HT1080 (cell line): ENCODE measurements at regions not wholly inside any gene's neighbourhood (a gene's known extent, or its start where the extent isn't known, plus 50 kb on each side); places are given as distances from the start of the nearest gene placed in this dataset.
"Not testable (repeated sequence)": the region's sequence is repeated elsewhere in the genome, so short reads cannot be mapped to it uniquely, and the experiment has no call there.

Experiments
- DNase-seq: peaks from one replicate; pipeline ENCODE4 v3.0.0-alpha.2; 2015; ENCODE audit warnings: low read depth

DNA sequence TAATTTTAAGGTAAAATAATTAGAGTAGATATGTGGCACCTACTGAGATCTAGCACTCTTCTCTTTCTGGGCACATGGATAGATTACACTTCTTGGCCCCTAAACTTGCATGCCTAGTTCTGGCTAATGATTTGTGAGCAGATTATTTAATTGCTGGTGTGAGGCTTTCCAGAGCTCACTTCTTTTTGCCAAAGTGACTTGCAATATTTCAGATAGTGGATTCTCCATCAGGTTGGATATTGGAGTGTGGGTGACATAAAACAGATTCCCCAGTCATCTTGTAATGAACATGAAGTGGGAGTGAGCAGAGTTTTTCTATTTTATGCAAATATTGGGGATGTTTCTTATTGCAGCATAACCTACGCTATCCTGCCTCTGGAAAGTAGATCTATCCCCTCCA lies 247.9 kb downstream of the KLF5 start:
- DNase-seq, result no peak

DNA sequence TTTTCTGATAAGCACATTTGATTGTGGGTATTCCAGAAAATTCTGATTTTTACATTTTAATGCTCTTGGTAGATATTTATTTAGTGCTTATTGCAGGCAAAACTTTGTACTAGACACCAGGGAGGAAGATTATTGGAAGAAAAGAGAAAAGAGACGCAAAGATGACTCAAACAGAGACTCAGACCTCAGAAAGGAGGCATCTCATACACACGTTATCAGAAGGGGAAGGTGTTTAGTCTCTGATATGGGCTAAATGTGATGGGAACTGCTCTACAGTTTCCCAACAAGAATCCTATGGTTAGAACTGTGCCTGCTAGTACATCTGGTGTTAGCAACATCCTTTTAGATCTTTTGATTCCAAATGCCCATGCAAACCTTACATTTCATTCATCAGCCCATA lies 245.6 kb downstream of the KLF5 start:
- no peak for DNase-seq

DNA sequence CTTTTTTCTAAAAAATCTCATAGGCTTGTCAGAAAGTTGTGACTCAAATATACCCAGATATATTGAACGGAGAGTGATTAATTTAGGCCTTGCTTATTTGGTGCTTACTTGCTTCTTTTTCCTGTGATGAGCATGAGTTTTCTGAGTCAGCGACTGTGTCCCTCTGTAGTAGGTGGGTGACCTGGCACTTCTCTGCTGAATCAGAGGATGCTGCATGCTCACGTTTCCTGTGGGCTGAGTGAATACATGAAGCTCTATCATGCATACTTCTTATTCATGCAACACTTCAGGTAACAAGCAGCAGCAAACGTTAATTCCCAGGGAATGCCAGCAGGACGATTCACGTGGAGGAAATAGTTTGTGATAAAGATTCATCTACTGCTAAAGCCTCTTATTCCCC lies 245.0 kb downstream of the KLF5 start:
- peak; percentile 94 for DNase-seq

DNA sequence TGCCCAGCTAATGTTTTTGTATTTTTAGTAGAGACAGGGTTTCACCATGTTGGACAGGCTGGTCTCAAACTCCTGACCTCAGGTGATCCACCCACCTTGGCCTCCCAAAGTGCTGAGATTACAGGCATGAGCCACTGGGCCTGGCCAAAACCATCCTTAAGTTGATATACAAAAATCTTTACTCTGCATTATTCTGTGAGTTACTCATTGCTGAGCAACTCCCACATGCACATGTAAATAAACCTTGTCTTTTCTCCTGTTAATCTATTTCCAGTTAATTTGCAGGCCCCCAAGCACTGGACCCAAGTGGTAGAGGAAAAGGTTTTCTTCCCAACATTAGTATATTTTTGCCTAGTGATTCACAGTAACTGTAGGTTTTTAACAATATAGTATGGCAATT lies 242.8 kb downstream of the KLF5 start:
- not testable (repeated sequence) for DNase-seq

DNA sequence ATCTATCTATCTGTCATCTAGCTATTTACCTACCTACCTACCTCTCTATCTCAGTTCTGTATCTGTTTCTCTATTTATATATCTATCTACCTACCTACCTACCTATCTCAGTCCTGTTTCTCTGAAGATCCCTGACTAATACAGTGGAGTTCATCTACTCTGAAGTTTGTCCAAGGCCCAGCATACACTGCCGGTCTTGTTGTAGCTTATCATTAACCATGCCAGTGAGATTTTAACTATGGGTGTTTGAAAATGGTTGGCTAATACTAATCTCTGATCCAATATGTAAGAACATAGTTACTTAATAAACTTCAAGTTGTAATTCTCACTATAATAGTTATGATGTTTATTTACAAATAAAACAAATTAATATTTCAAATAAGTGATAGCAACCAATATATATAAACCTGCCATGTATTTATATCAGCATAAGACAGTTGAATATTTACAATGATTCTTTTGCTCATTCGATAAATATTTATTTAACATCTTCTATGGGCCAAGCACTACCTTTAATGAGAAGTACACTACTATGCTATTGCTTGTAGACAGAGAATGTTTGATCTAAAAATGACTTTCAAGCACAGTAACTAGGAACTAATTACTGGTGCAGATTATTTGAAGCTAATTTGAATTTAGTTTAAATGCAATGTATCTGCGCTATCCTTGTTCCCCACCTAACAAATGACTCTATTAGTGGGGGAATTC lies 242.1 kb downstream of the KLF5 start:
- no peak for DNase-seq

DNA sequence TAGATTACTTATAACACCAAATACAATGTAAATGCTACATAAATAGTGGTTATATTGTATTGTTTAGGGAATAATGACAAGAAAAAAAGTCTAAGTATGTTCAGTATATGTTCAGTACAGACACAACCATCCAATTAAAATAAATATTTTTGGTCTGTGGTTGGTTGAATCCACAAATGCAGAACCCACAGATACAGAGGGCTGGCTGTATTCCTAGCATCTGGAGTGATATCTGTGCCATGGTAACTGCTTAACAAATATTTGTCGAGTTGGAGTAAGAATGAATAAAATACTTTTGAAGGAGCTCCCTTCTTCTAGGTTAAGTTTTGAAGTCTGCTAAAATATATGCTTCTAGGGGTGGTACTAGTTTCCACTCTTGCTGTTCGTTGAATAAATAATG lies 241.0 kb downstream of the KLF5 start:
- DNase-seq, result no peak

DNA sequence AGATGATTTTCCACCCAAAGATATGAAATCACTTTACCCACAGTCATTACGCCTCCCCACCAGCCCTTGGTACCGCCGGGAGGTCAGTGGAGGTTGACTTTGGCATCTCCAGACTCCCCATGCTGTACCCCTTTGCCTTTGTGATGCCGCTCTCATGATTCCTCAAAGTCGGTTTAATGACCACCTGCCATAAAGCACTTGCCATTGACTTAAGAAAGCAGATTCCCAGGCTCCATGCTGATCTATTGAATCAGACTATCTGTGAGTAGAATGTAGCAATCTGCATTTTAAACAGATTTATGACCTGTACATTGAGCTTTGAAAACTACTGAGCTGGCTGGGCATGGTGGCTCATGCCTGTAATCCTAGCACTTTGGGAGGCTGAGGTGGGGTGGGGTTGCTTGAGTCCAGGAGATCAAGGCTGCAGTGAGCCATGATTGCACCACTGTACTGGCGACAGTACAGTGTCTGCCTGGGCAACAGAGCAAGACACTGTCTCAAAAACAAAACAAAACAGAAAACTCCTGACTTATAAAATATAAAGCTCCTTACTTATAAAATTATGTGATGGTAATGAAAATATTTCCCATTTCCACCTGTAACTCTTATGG lies 235.2 kb downstream of the KLF5 start:
- no peak for DNase-seq

DNA sequence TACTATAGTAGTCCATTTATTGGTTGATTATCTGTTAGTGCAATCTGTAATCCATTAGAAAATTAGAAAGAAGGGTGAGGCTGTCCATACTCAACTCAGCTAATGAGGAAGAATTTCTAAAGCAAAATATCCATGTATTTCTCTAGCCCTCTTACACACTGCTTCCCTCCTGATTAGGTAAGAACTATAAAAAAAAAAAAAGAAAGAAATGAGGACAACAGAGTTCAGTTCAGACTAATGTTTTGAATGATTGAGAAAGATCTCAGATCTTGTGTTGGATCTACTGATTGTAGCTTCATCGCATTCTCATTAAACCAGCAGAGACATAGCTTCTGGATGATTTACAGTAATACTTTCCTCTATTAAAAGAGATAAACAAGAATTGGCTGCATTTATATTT lies 233.3 kb downstream of the KLF5 start:
- no peak for DNase-seq

DNA sequence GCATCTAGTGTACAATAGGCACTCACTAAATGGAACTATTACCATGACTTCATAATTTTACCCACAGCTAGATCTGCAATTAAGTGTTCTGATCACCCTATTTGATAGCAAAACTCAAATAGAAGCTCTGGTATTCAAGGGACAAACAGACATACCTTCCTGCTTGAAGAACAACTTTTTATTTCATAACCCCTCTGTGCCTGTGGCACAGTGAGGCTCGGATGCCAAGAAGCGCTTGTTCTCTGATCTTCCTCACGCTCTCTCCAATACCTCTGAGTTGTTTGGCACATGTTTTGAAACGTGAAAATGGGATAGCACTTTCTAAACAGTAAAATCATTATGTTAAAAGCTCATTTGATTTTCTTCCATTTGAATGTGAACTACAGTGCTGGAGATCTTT lies 232.0 kb downstream of the KLF5 start:
- no peak for DNase-seq

DNA sequence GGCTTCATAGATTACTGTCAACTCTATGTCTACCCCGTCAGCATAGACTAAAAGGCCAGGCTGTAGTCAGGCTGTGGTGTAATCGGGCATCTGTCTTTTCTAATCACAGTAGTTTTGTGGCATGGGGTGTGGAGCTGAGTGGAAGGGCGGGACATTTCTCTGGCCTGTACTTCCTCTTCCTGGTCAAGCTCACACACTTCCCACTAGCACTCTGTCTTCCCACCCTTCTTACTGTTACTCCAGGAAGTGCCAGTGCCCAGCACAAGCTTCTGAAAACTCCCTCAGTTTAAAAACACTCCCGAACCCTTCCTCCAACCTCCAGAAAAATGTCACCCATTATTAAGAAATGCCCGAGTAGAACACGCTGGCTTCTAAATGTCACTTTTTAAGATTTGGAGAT lies 229.8 kb downstream of the KLF5 start:
- no peak for DNase-seq

DNA sequence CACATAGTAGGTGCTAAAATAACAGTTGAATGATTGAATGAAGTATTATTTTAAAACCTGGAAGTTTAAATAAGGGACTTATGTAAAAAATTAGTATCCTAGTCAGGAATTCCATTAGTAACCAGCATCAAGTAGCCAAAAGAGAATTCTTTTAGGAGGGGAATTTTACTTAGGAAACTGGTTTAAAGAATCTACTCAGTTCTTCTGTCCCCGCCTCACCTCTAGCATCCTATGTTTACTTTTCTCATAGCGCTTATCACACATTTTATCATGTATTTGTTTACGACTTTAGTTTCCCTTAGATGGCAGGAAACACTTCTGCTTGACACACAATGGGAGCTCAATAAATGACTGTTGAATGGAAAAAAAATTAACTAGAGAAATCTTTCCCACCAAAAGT lies 229.0 kb downstream of the KLF5 start:
- DNase-seq, result no peak

DNA sequence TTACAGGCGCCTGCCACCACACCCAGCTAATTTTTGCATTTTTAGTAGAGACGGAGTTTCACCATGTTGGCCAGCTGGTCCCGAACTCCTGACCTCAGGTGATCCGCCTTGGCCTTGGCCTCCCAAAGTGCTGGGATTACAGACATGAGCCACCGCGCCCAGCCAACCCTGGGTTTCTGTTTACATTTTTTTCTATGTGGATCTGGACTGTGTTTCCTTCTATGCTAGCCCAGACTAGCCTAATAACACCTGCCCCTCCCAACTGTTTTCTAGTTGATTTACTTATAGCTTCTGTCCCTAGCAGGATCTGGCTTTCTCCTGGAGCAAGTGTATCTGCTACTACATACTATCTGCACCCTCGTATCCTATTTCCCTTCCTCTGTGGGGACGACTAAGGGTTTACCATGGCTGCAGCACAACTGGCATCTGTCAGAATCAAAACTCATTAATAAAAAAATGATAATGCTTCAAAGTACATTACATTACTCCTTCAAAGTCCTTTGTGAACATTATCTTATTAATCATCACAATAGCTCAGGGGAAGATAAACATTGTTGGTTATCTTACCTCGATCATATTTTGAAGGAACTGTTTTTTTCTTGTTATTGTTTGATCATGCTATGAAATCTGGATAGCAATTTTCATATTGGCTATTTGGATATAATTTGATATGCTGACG lies 228.3 kb downstream of the KLF5 start:
- DNase-seq, result no peak

DNA sequence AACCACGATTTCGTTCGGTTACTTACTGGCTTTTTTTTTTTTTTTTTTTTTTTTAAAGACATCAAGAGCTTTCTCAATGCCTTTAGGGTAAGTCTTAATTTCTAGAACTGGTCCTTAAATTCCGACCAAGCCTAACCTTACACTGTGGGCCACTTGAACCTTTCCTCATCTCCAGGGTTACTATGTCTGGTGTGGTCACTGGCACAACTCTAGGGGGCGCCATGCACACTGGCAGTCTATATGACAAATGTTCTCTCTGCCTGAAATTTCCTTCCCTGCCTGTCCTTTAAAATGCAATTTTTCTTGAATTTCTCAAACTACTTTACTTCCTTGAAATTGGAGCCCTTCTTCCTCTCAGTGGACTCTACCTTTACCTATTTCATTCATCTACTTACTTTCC lies 227.4 kb downstream of the KLF5 start:
- no peak for DNase-seq

DNA sequence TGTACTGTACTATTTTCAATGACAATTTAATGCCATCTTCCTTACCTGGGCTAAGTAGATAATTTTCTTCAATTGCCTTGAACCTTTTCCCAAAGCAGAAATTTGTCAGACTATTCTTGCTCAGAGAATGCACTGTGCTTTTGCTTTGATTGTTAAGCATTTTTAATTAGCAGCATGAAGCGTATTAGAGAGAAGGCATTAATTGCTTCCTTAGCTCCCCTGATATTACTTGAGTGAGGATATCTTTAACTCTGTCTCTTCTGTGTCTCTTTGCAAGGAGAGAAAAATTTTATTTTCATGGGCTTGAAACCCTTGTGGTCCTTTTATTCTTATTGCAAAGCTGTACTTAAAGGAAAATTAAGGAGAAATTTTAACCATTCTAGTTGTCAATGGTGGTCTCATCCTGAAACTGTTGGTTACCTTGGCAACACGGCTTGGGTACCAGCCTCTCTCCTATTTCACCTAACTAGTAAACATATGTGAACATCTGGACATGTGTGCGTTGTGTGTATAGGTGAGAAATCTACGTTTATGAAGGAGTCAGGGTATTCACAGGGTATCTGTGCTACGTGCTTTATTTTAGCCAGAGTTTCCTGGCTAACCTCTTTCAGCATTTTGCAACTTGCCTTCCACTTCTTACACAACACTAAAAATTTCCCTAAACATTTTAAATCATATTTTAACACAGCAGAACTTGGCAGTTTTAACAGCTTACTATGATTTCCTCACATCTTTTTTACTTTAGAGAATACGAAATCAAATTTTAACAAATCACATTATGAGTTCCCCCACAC lies 225.5 kb downstream of the KLF5 start:
- no peak for DNase-seq

DNA sequence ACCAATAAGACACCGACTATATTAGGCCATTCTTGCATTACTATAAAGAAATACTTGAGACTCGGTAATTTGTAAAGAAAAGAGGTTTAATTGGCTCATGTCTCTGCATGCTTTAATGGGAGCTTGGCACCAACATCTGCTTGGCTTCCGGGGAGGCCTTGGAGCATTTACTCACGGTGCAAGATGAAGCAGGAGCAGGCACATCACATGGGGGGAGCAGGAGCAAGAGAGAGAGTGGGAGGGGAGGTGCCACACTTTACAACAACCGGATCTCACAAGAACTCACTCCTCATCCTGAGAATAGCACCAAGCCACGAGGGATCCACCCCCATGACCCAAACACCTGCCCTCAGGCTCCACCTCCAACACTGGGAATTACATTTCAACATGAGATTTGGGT lies 224.8 kb downstream of the KLF5 start:
- DNase-seq, result no peak

DNA sequence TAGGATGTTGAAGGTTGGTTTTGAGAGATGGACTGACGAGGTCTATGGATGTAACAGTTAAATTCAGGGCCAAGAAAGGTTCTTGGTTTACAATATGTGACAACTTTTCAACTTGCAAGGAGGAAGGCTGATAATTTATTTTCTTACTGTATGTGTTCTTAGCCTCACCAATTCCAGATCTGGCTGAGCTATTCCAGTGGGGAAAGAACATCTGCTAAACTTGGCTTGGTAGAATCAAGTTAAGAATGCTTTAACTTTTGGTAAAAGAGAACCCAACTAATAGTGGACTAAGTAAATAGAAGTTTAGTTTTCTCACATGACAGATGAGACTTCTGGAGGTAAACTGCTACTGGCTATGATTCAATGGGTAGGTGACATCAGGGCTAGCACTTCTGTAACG lies 222.9 kb downstream of the KLF5 start:
- no peak for DNase-seq

DNA sequence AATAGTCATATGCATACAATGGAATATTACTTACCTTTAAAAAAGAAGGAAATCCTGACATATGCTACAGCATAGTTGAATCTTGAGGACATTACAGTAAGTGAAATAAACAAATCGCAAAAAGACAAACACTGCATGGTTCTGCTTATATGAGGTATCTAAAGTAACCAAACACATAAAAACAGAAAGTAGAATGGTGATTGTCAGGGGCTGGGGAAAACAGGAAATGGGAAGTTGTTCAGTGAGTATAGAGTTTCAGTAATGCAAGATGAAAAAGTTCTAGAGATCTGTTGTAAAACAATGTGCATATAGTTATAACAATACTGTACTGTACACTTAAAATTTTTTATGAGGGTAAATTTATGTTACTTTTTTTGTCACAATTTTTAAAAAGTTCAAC lies 219.4 kb downstream of the KLF5 start:
- DNase-seq, result no peak

DNA sequence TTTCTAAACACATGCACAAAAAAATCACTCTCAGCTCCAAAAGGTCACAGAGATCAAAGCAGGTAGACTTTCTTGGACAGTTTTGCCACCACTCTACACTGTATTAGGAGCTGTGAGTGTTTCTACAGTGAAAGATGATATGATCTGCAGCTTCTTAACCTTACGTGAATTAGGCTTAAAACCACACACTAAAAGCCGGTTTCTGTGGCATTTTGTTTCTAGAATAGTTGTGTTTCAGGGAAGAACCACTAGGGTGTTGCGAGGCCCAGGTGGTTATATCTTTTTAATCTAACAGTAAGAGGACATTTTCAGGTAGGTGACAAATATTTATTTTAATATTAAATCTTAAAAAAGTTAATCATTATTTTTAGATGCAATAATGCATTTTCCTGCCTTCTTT lies 216.4 kb downstream of the KLF5 start:
- no peak for DNase-seq

DNA sequence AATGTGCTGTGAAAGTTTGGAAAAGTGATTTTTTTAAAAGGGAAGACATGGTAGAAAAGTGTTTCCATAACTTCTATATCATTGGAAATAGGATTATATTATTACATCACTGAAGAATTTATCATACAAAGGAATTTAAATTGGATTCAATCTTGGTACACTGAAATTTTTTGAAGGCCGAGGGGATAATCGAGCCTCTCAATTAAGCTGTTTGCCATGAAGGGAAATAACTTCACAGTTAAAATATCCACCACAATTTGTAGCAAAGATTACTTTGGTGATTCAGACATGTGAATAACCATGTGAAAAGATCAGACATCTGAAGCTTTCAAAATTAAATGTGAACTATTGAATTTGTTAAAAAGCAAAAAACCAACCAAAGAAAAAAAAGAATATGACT lies 215.3 kb downstream of the KLF5 start:
- DNase-seq, result no peak

DNA sequence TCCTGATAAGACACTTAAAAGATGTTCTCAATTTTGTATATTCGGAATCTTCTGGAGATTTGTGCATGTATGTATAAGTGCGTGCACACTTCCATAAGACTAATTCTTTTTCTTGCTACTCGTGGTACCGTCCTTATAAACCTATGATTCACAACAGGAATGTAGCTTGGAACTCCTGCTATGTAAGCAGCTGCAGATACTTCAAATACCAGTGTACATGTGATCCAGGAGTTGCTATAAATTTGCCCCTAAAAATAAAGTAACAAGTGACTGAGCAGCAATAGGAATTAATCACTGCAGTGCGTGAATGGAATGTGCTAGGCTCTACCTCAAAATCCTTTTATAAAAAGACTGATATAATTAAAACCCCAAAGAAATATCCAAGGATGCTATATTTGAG lies 214.9 kb downstream of the KLF5 start:
- peak; percentile 60 for DNase-seq

DNA sequence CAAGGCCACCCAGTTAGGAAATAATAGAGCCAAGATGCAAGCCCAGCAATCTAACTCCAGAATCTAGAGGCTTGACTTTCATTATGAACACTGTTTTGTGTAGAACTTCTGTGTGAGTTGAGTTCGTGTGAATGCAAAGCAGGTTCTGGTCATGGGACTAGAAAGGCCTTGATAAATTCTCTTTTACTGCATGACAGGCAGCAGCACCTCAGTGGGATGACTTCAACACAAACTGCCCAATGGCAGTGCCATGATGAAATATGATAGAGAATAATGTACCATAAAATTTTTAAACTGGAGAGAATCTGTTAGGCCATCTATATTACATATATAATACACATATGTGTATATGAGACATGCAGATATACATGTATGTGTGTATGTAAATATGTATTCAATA lies 214.5 kb downstream of the KLF5 start:
- DNase-seq, result no peak

DNA sequence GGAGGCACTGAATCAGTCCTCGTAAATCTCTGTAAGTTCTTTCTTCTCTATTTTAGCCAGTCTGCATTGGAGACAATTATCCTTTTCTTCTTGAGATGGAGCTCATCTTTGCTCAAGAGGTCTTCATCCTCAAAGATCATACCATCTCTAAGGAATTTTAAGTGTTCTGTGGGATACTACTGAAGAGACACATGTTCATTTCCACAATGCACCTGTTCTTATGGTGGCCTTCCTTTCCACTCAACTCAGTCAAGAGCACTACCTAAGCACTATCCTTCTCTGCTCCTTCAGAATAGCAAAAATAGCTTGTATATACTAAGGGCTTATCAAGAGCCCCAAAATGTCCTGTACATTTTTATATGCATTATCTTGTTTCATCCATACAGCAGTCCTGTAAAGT lies 214.0 kb downstream of the KLF5 start:
- no peak for DNase-seq
